SK-N-MC (cell line): ENCODE measurements at regions not wholly inside any gene's neighbourhood (a gene's known extent, or its start where the extent isn't known, plus 50 kb on each side); places are given as distances from the start of the nearest gene placed in this dataset.

Experiments
- DNase-seq: peaks from one replicate; pipeline ENCODE4 v3.0.0-alpha.2; 2011; ENCODE audit warnings: low read depth, low spot score
- H3K27ac ChIP-seq: fragments of 200-600 bp; sonication (generic); 2 replicates; pipeline ENCODE4 v1.5.1; 2016; ENCODE audit warnings: mixed run types
- H3K36me3 ChIP-seq: fragments of 200-600 bp; sonication (generic); 2 replicates; pipeline ENCODE4 v1.6.1; 2017; ENCODE audit warnings: antibody characterized with exemption, low read length, mixed read lengths; ENCODE audit not compliant: insufficient read depth
- H3K4me3 ChIP-seq: fragments of 200-600 bp; sonication (generic); 2 replicates; pipeline ENCODE4 v1.5.1; 2016
- H3K9ac ChIP-seq: fragments of 200-600 bp; sonication (generic); 2 replicates; pipeline ENCODE4 v1.8.0; 2017; ENCODE audit warnings: mixed run types, mixed read lengths; ENCODE audit not compliant: insufficient read length
- H3K9me3 ChIP-seq: fragments of 200-600 bp; sonication (generic); 2 replicates; pipeline ENCODE4 v1.6.1; 2017; ENCODE audit warnings: low read depth, mild to moderate bottlenecking, antibody characterized with exemption, low read length, moderate library complexity, mixed read lengths
- EZH2 ChIP-seq: fragments of 200-600 bp; sonication (generic); IDR thresholded peaks from one replicate; pipeline ENCODE4 v1.6.1; 2017; ENCODE audit warnings: antibody characterized with exemption
- FOXP2 ChIP-seq: optimal IDR thresholded peaks from 2 replicates; pipeline ENCODE3; 2011; ENCODE audit warnings: mild to moderate bottlenecking, moderate library complexity; ENCODE audit not compliant: insufficient read depth; ENCODE audit errors: extremely low read length, control extremely low read depth
- POLR2AphosphoS5 ChIP-seq: IDR thresholded peaks from 2 replicates; pipeline ENCODE4 v1.6.1; 2012; ENCODE audit warnings: mild to moderate bottlenecking, low read depth, low read length, borderline replicate concordance

DNA sequence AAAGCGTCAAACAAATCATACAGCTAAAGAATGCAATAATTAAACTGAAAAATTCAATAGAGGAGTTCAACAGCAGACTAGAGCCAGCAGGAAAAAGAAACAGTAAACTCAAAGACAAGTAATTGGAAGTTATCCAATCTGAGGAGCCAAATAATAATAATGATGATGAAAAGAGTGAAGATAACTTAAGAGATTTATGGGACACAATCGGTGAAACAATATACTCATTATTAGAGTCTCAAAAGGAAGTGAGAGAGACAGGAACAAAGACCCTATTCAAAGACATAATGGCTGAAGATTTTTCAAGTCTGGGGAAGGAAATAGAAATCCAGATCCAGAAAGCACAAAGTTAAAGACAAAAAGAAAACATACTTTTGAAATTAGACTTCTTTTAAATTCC, 263.9 kb upstream of the NR4A3 start:
- no peak for DNase-seq
- TF ChIP-seq EZH2 (no peak), POLR2AphosphoS5 (no peak), FOXP2 (no peak)
- no peak overlapping the region for H3K27ac ChIP-seq
- no peaks in the 10 kb centered on the region for H3K9me3 ChIP-seq
- no peak overlapping the region for H3K4me3 ChIP-seq
- H3K36me3 ChIP-seq: no peaks in the 10 kb centered on the region
- no peak overlapping the region for H3K9ac ChIP-seq

DNA sequence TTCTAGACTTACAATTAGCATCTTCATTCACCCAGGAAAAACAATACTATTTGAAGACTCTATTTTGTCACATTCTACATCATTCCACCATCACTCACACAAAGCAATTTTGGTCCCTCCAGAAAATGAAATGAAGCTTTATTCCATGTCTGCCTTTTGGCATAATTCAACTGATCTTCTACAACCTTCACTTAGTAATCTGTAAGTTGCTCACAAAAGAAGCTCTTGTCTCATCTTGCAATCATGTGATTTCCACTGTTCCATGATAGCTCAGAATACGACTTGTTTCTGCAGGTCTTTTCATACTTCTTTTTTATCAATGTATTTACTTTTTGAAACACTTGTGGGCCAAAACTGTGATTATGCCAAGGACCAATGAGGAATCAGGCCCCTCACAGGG, 261.9 kb upstream of the NR4A3 start:
- Histone ChIP-seq H3K9me3 (no peaks in the 10 kb centered on the region), H3K27ac (no peak overlapping the region), H3K36me3 (no peaks in the 10 kb centered on the region), H3K9ac (no peak overlapping the region), H3K4me3 (no peak overlapping the region)
- no peak for TF ChIP-seq POLR2AphosphoS5
- TF ChIP-seq EZH2: no peak
- no peak for TF ChIP-seq FOXP2
- DNase-seq: no peak

DNA sequence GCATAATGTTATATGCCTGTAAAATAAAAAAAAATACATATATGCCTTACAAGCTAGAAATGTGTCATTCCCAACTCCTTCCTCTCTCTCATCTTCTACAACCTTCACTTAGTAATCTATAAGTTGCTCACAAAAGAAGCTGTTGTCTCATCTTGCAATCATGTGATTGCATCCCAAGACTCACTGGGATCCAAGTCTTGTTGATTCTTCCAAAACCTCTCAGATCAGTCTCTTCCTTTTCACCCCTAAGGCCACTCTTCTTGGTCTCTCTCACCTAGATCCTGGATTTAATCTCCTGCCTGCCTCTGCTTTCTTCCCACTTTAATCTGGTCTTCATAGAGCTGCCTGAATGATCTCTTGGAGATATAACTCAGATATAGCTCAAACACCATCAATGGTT, 261.1 kb upstream of the NR4A3 start:
- DNase-seq: no peak
- Histone ChIP-seq H3K9me3 (no peaks in the 10 kb centered on the region), H3K9ac (no peak overlapping the region), H3K4me3 (no peak overlapping the region), H3K27ac (no peak overlapping the region), H3K36me3 (no peaks in the 10 kb centered on the region)
- TF ChIP-seq EZH2 (no peak), POLR2AphosphoS5 (no peak), FOXP2 (no peak)

DNA sequence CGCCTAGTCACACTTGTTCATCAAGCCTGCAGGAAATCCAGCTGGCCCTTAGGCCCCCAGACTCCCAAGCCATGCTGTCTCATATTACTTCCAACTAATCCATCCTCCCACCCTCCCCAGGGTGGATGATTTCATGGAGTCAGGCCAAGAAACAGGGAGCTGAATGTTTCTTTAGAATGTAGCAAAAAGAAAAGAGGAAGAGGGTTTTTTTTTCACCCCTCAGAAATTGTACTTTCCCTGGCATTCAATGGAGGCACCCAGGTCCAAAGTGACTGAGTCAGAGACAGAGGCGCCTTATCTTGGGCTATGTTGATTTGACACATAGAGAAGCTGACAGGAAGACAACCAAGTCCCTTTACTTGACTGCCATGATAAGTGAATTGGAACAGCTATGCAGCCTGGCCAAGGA, 260.2 kb upstream of the NR4A3 start:
- Histone ChIP-seq H3K27ac (no peak overlapping the region), H3K4me3 (no peak overlapping the region), H3K9ac (no peak overlapping the region), H3K36me3 (no peaks in the 10 kb centered on the region), H3K9me3 (no peaks in the 10 kb centered on the region)
- no peak for TF ChIP-seq FOXP2
- no peak for TF ChIP-seq POLR2AphosphoS5
- TF ChIP-seq EZH2: no peak
- no peak for DNase-seq

DNA sequence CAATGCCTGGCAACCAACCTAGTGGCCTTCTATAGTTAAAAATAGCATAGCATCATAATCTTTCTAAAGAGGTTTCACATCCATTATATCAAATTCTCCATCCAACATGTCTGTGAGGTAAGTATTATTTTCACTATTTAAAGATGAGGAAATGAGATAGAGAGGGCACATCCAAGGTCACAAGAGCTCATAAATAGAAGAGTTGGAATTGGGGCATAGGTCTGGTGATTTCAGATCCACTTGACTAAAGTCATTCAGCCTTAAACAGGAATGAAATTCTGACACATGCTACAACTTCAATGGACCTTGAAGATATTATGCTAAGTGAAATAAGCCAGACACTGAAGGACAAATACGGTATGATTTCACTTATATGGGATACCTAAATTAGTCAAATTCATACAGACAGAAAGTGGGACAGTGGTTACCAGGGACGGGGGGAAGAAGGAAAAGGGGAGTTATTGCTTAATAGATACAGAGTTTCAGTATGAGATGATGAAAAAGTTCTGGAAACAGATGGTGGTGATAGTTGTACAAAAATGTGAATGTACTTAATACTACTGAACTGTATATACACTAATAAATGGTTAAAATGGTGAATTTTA, 259.6 kb upstream of the NR4A3 start:
- Histone ChIP-seq H3K4me3 (no peak overlapping the region), H3K27ac (no peak overlapping the region), H3K36me3 (no peaks in the 10 kb centered on the region), H3K9me3 (no peaks in the 10 kb centered on the region), H3K9ac (no peak overlapping the region)
- DNase-seq: no peak
- TF ChIP-seq POLR2AphosphoS5 (no peak), EZH2 (no peak), FOXP2 (no peak)

DNA sequence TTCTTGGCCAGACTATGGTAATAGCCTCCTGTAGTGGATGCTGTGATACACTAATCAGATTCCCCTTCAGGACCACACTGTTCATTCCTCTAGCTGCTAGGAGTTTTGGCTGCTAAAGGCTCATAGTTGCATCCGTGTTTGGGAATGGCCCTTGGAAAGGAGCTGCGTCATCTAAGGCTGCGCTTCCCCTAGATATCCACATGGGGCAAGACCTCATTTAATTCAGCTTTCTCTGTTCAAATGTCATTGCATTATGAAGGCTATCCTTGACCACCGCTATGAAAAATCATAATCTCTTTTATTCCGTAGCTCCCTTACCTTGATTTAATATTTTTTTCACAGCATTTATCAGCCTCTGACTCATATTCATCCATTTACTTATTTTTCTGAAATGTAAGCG, 258.3 kb upstream of the NR4A3 start:
- DNase-seq: no peak
- TF ChIP-seq POLR2AphosphoS5 (no peak), FOXP2 (no peak), EZH2 (no peak)
- Histone ChIP-seq H3K4me3 (no peak overlapping the region), H3K9ac (no peak overlapping the region), H3K9me3 (no peaks in the 10 kb centered on the region), H3K27ac (no peak overlapping the region), H3K36me3 (no peaks in the 10 kb centered on the region)

DNA sequence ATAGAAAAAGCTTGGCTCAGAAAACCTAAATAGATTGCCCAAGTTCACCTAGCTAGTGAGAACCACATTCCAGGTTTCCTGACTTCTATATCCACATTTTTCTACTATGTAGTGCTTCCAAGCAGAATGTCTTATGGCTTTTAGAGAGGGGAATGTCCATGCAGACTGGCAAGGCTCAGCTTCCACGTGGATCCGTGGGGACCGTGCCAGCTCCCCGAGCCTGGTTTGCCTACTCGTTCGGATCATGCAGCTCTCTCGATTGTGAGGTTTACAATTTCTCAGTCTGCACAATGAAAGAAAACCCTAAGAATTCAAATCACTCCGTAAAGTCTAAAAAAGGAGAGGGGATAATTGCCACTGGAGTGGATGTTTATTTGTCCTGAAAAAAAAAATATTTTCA, 256.5 kb upstream of the NR4A3 start:
- TF ChIP-seq FOXP2 (no peak), POLR2AphosphoS5 (no peak), EZH2 (no peak)
- Histone ChIP-seq H3K9ac (no peak overlapping the region), H3K9me3 (no peaks in the 10 kb centered on the region), H3K27ac (no peak overlapping the region), H3K36me3 (no peaks in the 10 kb centered on the region), H3K4me3 (no peak overlapping the region)
- DNase-seq: no peak

DNA sequence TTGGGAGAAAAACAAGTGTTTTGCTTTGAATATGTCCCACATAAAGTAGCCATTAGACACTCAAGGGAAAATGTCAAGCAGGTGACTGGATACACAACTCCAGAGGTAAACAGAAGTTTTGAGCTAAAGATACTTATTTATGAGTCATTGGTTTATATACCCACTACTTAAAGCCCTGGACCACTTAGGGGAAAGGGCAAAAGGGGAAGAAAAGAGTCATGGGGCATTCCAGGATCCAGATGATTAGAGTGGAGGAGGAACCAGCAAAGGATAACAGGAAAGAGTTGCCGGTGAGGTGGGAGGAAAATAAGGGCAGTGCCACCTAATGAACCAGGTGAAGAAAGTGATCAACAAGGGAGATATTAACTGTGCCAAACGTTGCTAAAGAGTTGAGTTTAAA, 254.2 kb upstream of the NR4A3 start:
- no peak for DNase-seq
- Histone ChIP-seq H3K9me3 (no peaks in the 10 kb centered on the region), H3K9ac (no peak overlapping the region), H3K27ac (no peak overlapping the region), H3K4me3 (no peak overlapping the region), H3K36me3 (no peaks in the 10 kb centered on the region)
- no peak for TF ChIP-seq FOXP2
- no peak for TF ChIP-seq EZH2
- TF ChIP-seq POLR2AphosphoS5: no peak

DNA sequence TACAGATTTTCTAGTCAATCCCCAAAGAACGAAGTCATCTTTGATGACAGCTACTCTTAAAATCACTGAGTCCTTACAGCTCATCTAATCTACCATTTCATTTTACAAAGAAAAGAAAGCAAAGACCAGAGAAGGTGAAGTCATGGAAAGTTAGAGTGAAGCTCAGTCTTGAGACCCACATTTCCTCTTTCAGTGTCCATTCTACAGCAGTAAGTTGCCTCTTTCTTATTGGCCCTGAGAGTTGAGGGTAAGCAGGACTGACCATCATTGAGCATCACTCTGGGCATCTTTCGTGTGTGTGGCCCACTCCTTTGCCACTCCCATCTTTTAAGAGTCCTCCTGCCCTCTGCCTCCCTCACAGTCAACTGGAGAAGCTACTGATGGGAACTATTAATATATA, 251.8 kb upstream of the NR4A3 start:
- Histone ChIP-seq H3K9ac (no peak overlapping the region), H3K4me3 (no peak overlapping the region), H3K27ac (no peak overlapping the region), H3K9me3 (no peaks in the 10 kb centered on the region), H3K36me3 (no peaks in the 10 kb centered on the region)
- no peak for DNase-seq
- TF ChIP-seq POLR2AphosphoS5 (no peak), EZH2 (no peak), FOXP2 (no peak)

DNA sequence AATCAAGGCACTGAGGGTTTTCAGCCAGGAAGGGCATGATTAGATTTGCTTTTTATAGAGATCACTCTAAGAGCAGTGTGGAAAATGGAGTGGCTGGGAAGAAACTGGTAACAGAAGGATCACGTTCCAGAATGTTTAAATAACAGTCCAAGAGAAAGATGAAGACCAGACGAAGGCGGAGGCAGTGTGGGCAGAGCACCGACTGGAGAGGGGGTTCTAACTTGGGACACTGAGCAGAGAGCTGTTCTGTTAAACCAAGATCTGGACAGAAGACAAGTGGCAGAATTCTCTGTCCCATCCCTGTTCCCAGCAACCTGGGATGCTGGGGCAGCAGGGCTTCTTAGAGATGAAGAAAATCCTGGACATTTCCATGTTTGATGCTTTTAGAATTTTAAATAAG, 249.1 kb upstream of the NR4A3 start:
- H3K4me3 ChIP-seq: no peak overlapping the region
- no peaks in the 10 kb centered on the region for H3K36me3 ChIP-seq
- no peak overlapping the region for H3K9ac ChIP-seq
- no peaks in the 10 kb centered on the region for H3K9me3 ChIP-seq
- no peak overlapping the region for H3K27ac ChIP-seq
- DNase-seq: no peak
- TF ChIP-seq EZH2 (no peak), POLR2AphosphoS5 (no peak), FOXP2 (no peak)
